Left lobe of liver (tissue), 2 donors: ENCODE measurements at regions not wholly inside any gene's neighbourhood (a gene's known extent, or its start where the extent isn't known, plus 50 kb on each side); places are given as distances from the start of the nearest gene placed in this dataset.

Experiments used
- ATAC-seq: fragments of 200-7000 bp; cut with Tn5 transposase; one replicate; pipeline ENCODE4 v1.9.1; 2020; ENCODE audit warnings: mild to moderate bottlenecking, moderate library complexity
- DNase-seq: peaks from one replicate; pipeline ENCODE4 v3.0.0-alpha.2; 2020; ENCODE audit warnings: low spot score
- donor health status: DM: no; HTN: no; CAD: no; lungs with moderate emphysema.
- donor health status: DM: no; HTN: yes; CAD: no.

- ATAC-seq (peak; percentile 50), DNase-seq (no peak)
Observed at GRCh38 chr13:39232401-39232980, 194.2 kb downstream of the NHLRC3 start.

GRCh38 chr13:39232999-39233398 is 194.7 kb downstream of the NHLRC3 start:
- DNase-seq (no peak), ATAC-seq (peak; percentile 65)

DNA sequence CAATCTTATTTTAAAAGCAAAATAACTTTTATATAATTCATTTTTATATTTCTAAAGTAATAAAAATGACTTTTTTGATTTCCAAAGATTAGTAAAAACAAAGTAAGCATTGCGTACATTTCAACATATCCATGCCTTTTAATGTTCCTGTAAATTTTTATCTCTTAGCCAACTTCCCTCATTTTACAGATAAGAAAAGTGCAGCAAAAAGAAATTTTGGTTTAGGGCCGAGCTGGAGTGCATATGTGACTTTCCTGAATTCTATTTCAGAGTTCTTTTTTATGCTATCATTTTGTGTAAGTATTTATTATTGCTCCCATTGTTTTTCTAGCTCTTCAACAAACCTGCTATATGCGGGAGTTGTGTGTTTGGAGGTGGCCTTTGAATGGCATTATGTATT is 195.3 kb downstream of the NHLRC3 start:
- no peak for DNase-seq
- no peak for ATAC-seq

DNA sequence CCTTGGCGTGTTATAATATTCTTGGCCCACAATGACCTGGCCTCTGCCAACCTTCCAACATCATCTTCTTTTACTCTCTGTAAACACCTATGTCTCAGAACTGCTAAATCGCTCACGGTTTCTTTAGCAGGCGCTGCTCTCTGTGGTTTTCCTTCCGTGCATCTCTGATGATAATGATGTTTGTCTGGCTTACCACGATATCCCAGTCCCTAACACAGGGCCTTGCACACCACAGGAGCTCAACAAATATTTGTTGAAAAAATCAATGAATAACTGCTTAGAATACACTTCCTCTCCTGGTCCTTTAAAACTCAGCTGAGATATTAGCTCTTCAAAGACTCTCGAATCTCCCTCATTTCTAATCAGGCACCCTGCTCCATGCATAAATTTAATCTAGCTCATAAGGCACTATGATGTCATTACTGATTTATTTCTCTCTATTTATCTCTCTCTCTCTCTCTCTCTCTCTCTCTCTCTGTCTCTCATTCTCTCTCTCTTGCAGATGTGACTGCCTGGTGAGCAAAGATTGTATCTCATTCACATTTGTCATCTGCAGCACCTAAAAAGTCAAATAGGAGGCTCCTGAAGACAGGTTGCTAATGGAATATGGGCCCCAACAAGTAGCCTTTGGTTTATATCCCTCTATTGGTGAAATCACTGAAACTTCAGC is 206.4 kb downstream of the NHLRC3 start:
- DNase-seq (no peak), ATAC-seq (peak; percentile 40)

DNA sequence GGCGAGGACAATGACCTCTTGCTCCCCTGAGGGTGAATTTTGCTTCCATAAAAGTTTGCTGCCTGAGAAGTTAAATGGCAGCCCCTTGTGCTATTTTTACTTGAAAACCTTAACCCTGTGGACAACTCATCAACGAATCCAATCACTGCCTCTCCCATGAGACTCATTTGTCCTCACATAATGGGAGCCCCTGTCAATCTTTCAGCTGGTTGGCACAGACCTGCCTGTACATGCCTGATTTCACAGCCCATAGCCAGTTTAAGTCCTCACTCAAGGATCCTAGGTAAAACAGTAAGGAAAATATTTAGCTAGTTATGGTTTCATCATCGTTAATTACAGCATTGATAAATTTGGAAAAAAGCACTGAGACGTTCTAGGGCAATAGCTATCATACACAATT is 207.4 kb downstream of the NHLRC3 start:
- DNase-seq: no peak
- no peak for ATAC-seq

DNA sequence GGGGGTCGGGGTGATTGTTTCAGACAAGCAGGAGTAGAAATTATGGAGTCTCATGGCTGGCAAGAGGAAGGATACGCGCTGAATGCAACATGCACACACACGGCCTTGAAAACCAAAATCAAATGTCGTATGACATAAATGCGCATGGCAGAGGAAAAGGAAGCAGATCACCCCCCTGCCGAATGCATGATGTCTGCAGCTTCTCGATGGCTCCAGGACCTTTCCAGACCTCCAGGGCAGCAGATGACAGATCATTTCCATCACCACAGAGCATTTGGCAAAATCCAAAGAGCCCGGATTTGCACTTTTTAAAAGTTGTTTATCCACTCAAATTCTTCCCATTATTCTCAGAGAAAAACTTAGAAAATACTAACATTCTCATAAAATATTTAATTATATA is 211.7 kb downstream of the NHLRC3 start:
- DNase-seq (no peak), ATAC-seq (no peak)

DNA sequence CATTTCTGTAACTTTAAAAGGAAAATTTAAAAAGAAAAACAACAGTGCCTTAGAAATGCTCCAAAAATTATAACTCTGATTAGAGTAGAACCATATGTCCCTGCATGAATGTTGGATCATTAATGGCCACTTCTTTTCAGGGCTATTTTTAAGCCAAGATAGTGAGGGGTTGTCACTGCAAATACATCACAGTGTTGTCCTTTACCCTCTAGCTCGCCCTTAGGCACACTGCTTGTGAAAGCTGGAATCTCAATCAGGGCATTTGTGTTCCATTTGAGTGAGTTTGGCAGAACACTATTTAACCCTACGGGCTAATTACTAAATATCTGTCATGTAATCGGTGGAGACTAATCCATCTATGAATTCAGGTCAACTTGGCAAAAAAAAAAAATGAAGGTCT is 212.2 kb downstream of the NHLRC3 start:
- no peak for ATAC-seq

GRCh38 chr13:39251340-39251739 is 213.1 kb downstream of the NHLRC3 start:
- no peak for DNase-seq

More for the DNA sequence above, 212.2 kb downstream of the NHLRC3 start:
- DNase-seq: no peak

DNA sequence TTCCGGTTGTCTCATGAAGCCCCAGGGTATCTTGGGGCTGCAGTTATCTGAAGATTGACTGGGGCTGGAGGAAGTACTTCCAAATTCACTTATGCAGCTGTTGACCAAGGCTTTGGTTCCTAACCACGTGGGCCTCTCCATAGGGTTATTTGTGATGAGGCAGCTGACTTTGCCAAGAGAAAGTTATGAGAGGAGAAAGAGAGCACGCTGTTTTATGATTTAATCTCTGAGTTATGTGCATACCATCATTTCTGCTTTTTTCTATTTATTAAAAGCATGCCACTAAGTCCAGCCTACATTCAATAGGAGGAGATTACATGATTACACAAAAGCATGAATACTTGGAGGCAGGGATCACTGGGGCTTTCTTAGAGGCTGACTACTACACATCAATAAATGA is 215.5 kb downstream of the NHLRC3 start:
- DNase-seq (no peak), ATAC-seq (no peak)

More at GRCh38 chr13:39251340-39251739, 213.1 kb downstream of the NHLRC3 start:
- ATAC-seq: no peak

DNA sequence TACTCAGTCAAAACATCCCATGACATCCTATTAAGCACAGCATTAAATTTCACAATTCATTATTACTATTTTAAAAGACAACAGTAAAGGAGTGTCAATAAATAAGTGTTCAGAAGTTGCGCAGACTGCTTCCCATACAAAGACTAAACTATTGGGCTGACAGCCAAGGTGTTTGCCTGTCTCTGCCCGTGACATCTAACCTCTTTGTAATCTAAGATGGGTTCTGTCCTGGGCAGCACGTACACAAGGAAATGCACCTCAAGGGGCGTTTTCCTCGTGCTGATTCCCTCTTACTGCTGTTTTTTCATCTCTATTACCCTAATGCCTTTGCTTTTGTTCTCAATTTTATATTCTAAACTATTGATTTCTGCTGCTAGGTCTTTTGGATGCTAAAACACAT is 216.3 kb downstream of the NHLRC3 start:
- peak; percentile 31 for ATAC-seq
- DNase-seq: no peak

DNA sequence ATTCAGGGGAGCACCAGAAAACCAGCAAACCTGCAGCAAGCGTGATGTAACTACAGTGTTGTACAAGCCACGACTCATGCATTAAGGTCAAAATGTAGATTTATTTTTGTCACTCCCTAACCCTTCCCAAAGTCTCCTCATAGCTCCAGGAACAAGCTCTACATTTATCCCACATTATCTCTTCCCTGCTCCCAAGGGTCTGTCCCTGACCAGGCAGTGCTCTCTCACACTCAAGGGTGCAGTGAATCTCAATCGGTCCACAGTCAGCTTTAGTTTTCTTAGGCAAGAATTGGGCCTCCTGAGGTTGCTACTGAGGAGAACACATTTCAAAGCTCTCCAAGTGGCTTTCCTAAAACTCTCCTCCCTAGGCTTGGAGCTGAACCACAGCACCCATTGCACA is 219.4 kb downstream of the NHLRC3 start:
- DNase-seq (no peak), ATAC-seq (no peak)

DNA sequence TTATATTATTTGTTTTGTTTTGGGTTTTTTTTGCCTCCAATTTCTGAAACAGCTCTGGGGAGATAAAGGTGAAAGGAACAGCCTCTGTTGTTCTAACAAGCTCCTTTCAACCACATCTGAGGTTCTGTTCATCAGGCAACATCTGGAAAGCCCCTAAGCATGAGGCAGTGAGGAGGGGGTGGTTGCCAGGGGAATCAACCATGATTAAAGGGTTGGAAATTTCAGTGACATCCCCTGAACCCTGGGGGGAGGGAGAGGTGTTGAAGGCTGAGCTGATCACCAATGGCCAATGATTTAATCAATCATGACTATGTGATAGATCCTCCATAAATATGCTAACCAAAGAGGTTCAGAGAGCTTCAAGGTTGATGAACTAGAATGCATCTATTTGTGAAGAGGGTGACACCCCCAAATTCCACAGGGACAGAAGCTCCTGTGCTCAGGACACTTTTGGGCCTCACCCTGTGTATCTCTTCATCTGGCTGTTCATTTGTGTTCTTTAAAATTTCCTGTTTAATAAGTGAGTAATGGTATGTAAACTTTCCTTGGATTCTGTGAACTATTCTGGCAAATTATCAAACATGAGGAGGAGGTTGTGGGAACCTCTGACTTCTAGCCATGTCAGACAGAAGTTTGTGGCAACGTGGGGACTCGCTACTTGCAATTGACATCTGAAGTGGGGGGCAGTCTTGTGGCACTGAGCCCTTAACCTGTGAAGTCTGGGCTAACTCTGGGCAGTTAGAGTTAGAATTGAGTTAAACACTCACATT is 221.3 kb downstream of the NHLRC3 start:
- DNase-seq (no peak), ATAC-seq (no peak)

- ATAC-seq (peak; percentile 98), DNase-seq (peak; percentile 53)
Observed at GRCh38 chr13:39263033-39263432, 224.8 kb downstream of the NHLRC3 start.

GRCh38 chr13:39263531-39263930 is 225.3 kb downstream of the NHLRC3 start:
- ATAC-seq (peak; percentile 40), DNase-seq (no peak)

DNA sequence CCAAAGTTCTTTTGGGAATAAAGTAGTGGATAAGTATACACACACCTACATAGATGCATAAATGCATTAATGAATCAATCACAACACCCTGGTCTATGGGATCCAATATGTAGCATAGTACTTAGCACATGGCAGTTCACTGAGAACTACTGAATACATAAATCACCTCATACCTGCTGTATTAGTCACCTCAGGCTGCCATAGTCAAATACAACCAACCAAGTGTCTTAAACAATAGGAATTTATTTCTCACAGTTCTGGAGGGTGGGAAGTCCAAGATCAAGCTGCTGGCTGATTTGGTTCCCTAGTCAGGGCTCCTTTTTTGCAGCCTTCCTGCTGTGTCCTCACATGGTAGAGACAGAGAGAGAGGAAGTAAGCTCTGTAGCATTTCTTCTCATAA is 228.2 kb downstream of the NHLRC3 start:
- DNase-seq (no peak), ATAC-seq (no peak)

DNA sequence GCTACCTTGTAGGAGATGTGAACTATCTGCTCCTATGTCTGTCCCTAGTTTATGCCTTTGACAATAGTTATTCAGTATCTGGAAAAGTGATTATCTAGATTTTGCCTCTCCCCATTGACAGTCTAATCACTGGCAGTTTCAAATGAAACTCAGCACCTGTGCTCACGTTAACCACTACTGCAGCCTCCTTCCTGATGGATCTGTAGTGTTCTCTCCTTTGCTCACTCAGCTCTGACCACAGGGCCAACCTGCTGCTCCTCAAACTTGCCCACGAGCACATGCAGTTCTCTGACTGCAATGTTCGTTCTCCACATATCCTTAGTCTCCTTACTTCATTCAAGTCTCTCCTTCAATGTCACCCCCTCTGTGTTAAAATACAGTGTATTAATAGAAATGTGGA is 230.1 kb downstream of the NHLRC3 start:
- DNase-seq (no peak), ATAC-seq (no peak)

DNA sequence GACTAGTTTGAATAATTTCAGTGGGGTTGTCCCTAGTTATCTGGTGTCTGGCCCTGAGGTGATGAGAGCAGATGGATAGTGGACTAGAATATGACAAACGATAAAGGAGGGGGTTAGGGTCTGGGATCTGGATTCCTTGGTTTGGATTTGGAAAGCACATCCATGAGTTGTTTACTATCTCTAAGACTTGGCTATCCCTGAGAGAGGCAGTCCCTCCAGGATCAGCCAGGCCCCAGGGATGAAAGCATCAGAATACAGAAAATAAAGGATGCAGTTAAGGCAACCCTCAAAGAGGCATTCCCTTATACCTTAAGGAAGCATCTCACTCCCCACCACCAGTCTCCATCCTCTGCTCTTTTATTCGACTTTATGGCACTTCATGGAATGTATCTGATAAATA is 230.7 kb downstream of the NHLRC3 start:
- ATAC-seq: no peak
- no peak for DNase-seq

DNA sequence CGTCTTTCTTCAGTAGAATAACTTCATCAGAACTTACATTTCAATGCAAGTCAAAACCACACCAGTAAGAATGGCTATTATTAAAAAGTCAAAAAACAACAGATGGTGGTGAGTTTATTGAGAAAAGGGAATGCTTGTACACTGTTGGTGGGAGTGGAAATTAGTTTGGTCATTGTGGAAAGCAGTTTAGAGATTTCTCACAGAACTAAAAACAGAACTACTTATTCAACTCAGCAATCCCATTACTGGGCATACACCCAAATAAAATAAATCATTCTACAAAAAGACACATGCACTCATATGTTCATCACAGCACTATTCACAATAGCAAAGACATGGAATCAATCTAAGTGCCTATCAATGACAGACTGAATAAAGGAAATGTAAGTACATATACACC is 231.2 kb downstream of the NHLRC3 start:
- ATAC-seq (no peak), DNase-seq (no peak)

GRCh38 chr13:39272994-39273393 is 234.7 kb downstream of the NHLRC3 start:
- DNase-seq: no peak
- no peak for ATAC-seq

DNA sequence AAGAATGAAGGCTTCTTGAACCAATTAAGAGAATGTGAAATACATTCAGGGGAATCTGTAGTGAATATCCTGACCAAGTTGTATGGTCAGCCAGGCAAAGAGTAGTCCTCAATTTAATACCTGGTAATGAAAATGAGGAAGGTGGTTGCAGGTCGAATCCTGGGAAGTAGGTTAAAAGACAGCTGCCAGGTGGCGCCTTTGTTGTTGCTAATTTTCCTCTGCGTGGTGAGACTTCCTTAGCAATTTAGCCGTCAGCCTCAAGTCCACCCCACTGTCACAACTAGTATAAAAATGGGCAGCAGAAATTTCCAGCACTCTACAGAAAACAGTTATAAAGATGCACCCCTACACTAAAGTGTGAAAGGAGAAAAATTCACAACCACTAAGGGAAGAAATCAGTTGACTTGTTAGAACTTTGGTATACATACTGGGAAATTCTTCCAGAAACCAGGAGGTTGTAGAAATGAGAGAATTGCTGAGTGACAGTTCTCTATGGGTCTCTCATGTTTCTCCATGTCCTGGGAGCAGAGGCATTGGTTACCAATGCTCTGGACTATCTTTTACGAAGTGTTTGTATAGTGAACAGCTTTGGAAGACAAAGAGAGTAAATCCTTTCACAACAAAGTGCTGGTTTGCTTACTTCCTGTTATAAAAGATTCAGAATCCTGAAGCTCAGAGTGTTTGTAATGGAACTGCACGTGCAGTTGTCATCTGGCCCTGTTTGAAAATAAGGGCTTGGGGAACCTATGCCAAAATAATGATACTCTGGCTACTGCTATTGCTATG is 235.9 kb downstream of the NHLRC3 start:
- DNase-seq (no peak), ATAC-seq (peak; percentile 85)

GRCh38 chr13:39274739-39275325 is 236.6 kb downstream of the NHLRC3 start:
- no peak for DNase-seq
- ATAC-seq: no peak
